PC-3 (cell line): ENCODE measurements at regions not wholly inside any gene's neighbourhood (a gene's known extent, or its start where the extent isn't known, plus 50 kb on each side); places are given as distances from the start of the nearest gene placed in this dataset.

Experiments used
- ATAC-seq: fragments of 200-7000 bp; cut with Tn5 transposase; 2 replicates; pipeline ENCODE4 v1.9.1; 2020; ENCODE audit warnings: mild to moderate bottlenecking, moderate library complexity
- BruUV-seq: library from RNA; stranded (reverse); fragments of 400-500 nt; replicated peaks from 2 replicates; lab custom pipeline; 2021; lab: Mats Ljungman, UMichigan
- CTCF ChIA-PET: fragments of 300-600 bp; sonication (Branson Sonifier 250); formaldehyde crosslinking; loops from one replicate; lab custom pipeline; 2022; ENCODE audit warnings: antibody characterized with exemption; lab: Charles Lee
- POLR2A ChIA-PET: fragments of 300-600 bp; sonication (Branson Sonifier 250); formaldehyde crosslinking; loops from one replicate; lab custom pipeline; 2022; ENCODE audit warnings: antibody characterized with exemption; ENCODE audit not compliant: unreplicated experiment; lab: Charles Lee
- DNase-seq: peaks from one replicate; pipeline ENCODE4 v3.0.0-alpha.2; 2015
- H2AFZ ChIP-seq: fragments of 300-600 bp; sonication (generic); 2 replicates; pipeline ENCODE4 v1.6.0; 2016; ENCODE audit warnings: antibody characterized with exemption, low read length
- H3F3A ChIP-seq: fragments of 300-600 bp; sonication (generic); one replicate; pipeline ENCODE4 v1.6.0; 2017; ENCODE audit warnings: antibody characterized with exemption, low read length, control low read depth, mild to moderate bottlenecking; ENCODE audit not compliant: unreplicated experiment
- H3K27ac ChIP-seq: fragments of 300-600 bp; sonication (generic); 2 replicates; pipeline ENCODE4 v1.5.1; 2016; ENCODE audit warnings: mild to moderate bottlenecking, low read length
- H3K27me3 ChIP-seq: fragments of 300-600 bp; sonication (generic); 2 replicates; pipeline ENCODE4 v1.6.1; 2016; ENCODE audit warnings: low read length, mixed read lengths
- H3K36me3 ChIP-seq: fragments of 300-600 bp; sonication (generic); 2 replicates; pipeline ENCODE4 v1.6.1; 2016; ENCODE audit warnings: low read depth, mixed run types, low read length, mixed read lengths
- H3K4me1 ChIP-seq: fragments of 300-600 bp; sonication (generic); 2 replicates; pipeline ENCODE4 v1.5.1; 2016; ENCODE audit warnings: low read length; ENCODE audit not compliant: insufficient read depth
- H3K4me2 ChIP-seq: fragments of 300-600 bp; sonication (generic); 2 replicates; pipeline ENCODE4 v1.6.0; 2016; ENCODE audit warnings: low read length
- H3K4me3 ChIP-seq: fragments of 300-600 bp; sonication (generic); 2 replicates; pipeline ENCODE4 v1.5.1; 2016; ENCODE audit warnings: mild to moderate bottlenecking, low read length, mixed read lengths
- H3K79me2 ChIP-seq: fragments of 300-600 bp; sonication (generic); 2 replicates; pipeline ENCODE4 v1.6.1; 2017; ENCODE audit warnings: low read length, mixed read lengths
- H3K9ac ChIP-seq: fragments of 300-600 bp; sonication (generic); 2 replicates; pipeline ENCODE4 v1.6.0; 2016; ENCODE audit warnings: mild to moderate bottlenecking, low read length
- H3K9me2 ChIP-seq: fragments of 300-600 bp; sonication (generic); replicated peaks from 2 replicates; pipeline ENCODE4 v1.6.1; 2016; ENCODE audit warnings: mixed run types, low read length, mixed read lengths
- H3K9me3 ChIP-seq: fragments of 300-600 bp; sonication (generic); 2 replicates; pipeline ENCODE4 v1.6.1; 2016; ENCODE audit warnings: low read length, mixed read lengths
- H4K20me1 ChIP-seq: fragments of 300-600 bp; sonication (generic); 2 replicates; pipeline ENCODE4 v1.6.1; 2016; ENCODE audit warnings: low read length, mixed read lengths
- EZH2 ChIP-seq: fragments of 300-600 bp; sonication (generic); IDR thresholded peaks from one replicate; pipeline ENCODE4 v1.6.1; 2017; ENCODE audit warnings: antibody characterized with exemption, mild to moderate bottlenecking, low read length; ENCODE audit not compliant: unreplicated experiment
- EZH2phosphoT487 ChIP-seq: fragments of 300-600 bp; sonication (generic); IDR thresholded peaks from 2 replicates; pipeline ENCODE4 v1.6.1; 2018; ENCODE audit warnings: mild to moderate bottlenecking, antibody characterized with exemption, low read length, borderline replicate concordance
- intact Hi-C: fragments of 100-400 bp; cut with micrococcal nuclease; formaldehyde crosslinking; loops from 2 replicates; pipeline ENCODE4 v1.9.0; 2023
- TF ChIP-seq, protein P1 (sequence below): fragments of 300-600 bp; sonication (generic); conservative IDR thresholded peaks from 2 replicates; pipeline ENCODE4 v1.5.1; 2017; ENCODE audit warnings: antibody characterized with exemption, low read depth, mild to moderate bottlenecking, low read length

DNA sequence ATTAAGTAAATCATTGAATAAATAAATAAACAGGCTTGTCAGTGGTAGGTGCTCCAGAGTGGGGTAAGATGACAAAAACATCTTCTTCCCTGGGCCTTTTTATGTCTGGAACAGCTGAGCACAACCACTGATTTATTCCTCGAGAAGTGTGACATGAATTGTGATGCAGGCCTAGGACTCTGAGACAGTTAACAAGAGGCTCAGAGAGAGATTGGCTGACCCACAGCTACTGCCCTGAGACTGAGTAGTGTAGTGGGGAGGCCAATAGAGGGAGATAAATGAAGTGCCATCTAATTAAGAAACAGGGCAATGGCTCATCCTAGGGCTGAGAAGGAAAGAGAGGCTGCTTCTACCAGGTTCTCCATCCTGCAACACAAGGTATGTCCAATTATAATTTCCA lies 369.3 kb upstream of the TRPC7 start:
- no peak for ATAC-seq
- H3K79me2 ChIP-seq: no peaks in the 10 kb centered on the region
- no peaks in the 10 kb centered on the region for H3K9me3 ChIP-seq
- POLR2A ChIA-PET: no interaction called here
- H3K9ac ChIP-seq: no peak overlapping the region
- no peak overlapping the region for H3K27ac ChIP-seq
- intact Hi-C loops: loop anchor here (5.0 kb wide), 1 partner anchor 37 kb away; no protein-coding TSS in a partner anchor
- no peaks in the 10 kb centered on the region for H3K36me3 ChIP-seq
- peaks cover 34% of the 10 kb centered on the region for H3K4me1 ChIP-seq
- no peaks in the 10 kb centered on the region for H3K9me2 ChIP-seq
- H3F3A ChIP-seq: peaks cover 4% of the 10 kb centered on the region
- H2AFZ ChIP-seq: no peak overlapping the region
- no peak overlapping the region for H3K4me3 ChIP-seq
- no peaks in the 10 kb centered on the region for H3K27me3 ChIP-seq
- H4K20me1 ChIP-seq: no peaks in the 10 kb centered on the region
- CTCF ChIA-PET: no interaction called here
- no TSS peak for BruUV-seq
- DNase-seq: no peak
- TF ChIP-seq, protein P1, sequence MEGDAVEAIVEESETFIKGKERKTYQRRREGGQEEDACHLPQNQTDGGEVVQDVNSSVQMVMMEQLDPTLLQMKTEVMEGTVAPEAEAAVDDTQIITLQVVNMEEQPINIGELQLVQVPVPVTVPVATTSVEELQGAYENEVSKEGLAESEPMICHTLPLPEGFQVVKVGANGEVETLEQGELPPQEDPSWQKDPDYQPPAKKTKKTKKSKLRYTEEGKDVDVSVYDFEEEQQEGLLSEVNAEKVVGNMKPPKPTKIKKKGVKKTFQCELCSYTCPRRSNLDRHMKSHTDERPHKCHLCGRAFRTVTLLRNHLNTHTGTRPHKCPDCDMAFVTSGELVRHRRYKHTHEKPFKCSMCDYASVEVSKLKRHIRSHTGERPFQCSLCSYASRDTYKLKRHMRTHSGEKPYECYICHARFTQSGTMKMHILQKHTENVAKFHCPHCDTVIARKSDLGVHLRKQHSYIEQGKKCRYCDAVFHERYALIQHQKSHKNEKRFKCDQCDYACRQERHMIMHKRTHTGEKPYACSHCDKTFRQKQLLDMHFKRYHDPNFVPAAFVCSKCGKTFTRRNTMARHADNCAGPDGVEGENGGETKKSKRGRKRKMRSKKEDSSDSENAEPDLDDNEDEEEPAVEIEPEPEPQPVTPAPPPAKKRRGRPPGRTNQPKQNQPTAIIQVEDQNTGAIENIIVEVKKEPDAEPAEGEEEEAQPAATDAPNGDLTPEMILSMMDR: no peak
- TF ChIP-seq EZH2phosphoT487 (no peak), EZH2 (no peak)
- H3K4me2 ChIP-seq: no peak overlapping the region

DNA sequence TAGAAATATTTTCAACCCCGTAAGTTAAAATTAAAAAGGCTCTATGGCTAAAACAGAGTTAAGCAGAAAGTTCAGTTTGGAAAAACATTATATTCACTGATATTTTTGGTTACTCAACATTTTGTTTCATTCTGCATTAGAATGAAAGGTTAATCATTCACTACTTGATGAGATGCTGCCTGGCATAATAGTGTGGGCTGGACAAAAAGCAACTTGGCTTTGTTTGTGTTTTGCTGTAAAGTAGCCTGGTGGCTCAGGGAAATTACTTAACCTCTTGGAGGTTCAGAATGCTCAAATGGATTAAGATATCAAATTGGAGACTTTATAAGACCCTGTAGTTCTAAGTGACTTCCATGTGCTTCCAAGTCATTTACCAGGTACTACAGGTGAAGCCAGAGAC lies 367.4 kb upstream of the TRPC7 start:
- BruUV-seq: no TSS peak
- no peak for ATAC-seq

More for the DNA sequence above, 367.4 kb upstream of the TRPC7 start:
- TF ChIP-seq EZH2phosphoT487 (no peak), EZH2 (no peak)
- TF ChIP-seq, protein P1: no peak
- Histone ChIP-seq H4K20me1 (no peaks in the 10 kb centered on the region), H3K9me3 (no peaks in the 10 kb centered on the region), H3K27ac (peak overlapping the region; percentile 100), H3K4me1 (peaks cover 39% of the 10 kb centered on the region), H3F3A (peaks cover 4% of the 10 kb centered on the region), H3K79me2 (no peaks in the 10 kb centered on the region), H3K27me3 (no peaks in the 10 kb centered on the region), H3K36me3 (no peaks in the 10 kb centered on the region), H3K4me2 (no peak overlapping the region), H2AFZ (no peak overlapping the region), H3K9ac (peak overlapping the region; percentile 89; the same call in 1 of the 2 replicates), H3K4me3 (no peak overlapping the region), H3K9me2 (no peaks in the 10 kb centered on the region)
- POLR2A ChIA-PET: no interaction called here
- CTCF ChIA-PET: interaction anchor here (0.6 kb wide), 1 partner anchor 846 kb away, joined by 5 read pairs; no protein-coding TSS in a partner anchor
- no peak for DNase-seq
- intact Hi-C loops: loop anchor here (5.0 kb wide), 1 partner anchor 35 kb away; no protein-coding TSS in a partner anchor
